ENCODE measurements at regions not wholly inside any gene's neighbourhood (a gene's known extent, or its start where the extent isn't known, plus 50 kb on each side); places are given as distances from the start of the nearest gene placed in this dataset.

GRCh38 chr18:10050956-10051355 lies 137.1 kb downstream of the VAPA start:
- no peak for TF ChIP-seq CTCF (IDR thresholded peaks at IDR 0.05; ENCODE audit: poor library complexity)
- TF ChIP-seq EZH2phosphoT487 (IDR thresholded peaks at IDR 0.05; ENCODE audit: low read depth, severe bottlenecking, unreplicated experiment): no peak
- TF ChIP-seq EZH2 (IDR thresholded peaks at IDR 0.05; ENCODE audit: borderline replicate concordance): no peak

All from hepatocyte (in vitro differentiated cells).